H1 (cell line): ENCODE measurements at regions not wholly inside any gene's neighbourhood (a gene's known extent, or its start where the extent isn't known, plus 50 kb on each side); places are given as distances from the start of the nearest gene placed in this dataset.

Experiments used
- CHD2 ChIP-seq: IDR thresholded peaks from 2 replicates; pipeline ENCODE4 v1.6.1; 2012; ENCODE audit warnings: low read length, improper control_type of control experiment
- CTCF ChIP-seq, 3 experiments: IDR thresholded peaks; 1 replicate in 2 of 3; 2 replicates in 1 of 3; pipeline versions ENCODE4 v1.5.1 to v1.6.1; 2011; ENCODE audit warnings: low read length in 3 of 3, mild to moderate bottlenecking in 3 of 3, inconsistent platforms in 2 of 3, low read depth in 1 of 3, moderate library complexity in 1 of 3; ENCODE audit not compliant: insufficient read depth in 1 of 3; ENCODE audit errors: control extremely low read depth in 1 of 3
- EZH2 ChIP-seq: fragments of 200-600 bp; sonication (generic); IDR thresholded peaks from 2 replicates; pipeline ENCODE4 v1.7.1; 2012; ENCODE audit warnings: low read depth, mild to moderate bottlenecking, moderate library complexity, low read length, inconsistent platforms; ENCODE audit not compliant: severe bottlenecking
- HDAC2 ChIP-seq, 2 experiments: fragments of 300-600 bp in 1 of 2; sonication (generic) in 1 of 2; IDR thresholded peaks; 2 replicates each; pipeline ENCODE4 v1.6.1; 2011 to 2012; ENCODE audit warnings: low read depth in 2 of 2, low read length in 2 of 2, mild to moderate bottlenecking in 2 of 2, moderate library complexity in 2 of 2, borderline replicate concordance in 1 of 2, inconsistent platforms in 1 of 2
- POLR2A ChIP-seq, 2 experiments: IDR thresholded peaks; 1 replicate in 1 of 2; 2 replicates in 1 of 2; pipeline ENCODE4 v1.6.1; 2011; ENCODE audit warnings: low read depth in 2 of 2, low read length in 2 of 2, mild to moderate bottlenecking in 2 of 2; ENCODE audit errors: control extremely low read depth in 1 of 2
- SP1 ChIP-seq: IDR thresholded peaks from 2 replicates; pipeline ENCODE4 v1.6.1; 2011; ENCODE audit warnings: low read depth, low read length
- TCF12 ChIP-seq: IDR thresholded peaks from 2 replicates; pipeline ENCODE4 v1.6.1; 2011; ENCODE audit warnings: low read depth, mild to moderate bottlenecking, low read length

DNA sequence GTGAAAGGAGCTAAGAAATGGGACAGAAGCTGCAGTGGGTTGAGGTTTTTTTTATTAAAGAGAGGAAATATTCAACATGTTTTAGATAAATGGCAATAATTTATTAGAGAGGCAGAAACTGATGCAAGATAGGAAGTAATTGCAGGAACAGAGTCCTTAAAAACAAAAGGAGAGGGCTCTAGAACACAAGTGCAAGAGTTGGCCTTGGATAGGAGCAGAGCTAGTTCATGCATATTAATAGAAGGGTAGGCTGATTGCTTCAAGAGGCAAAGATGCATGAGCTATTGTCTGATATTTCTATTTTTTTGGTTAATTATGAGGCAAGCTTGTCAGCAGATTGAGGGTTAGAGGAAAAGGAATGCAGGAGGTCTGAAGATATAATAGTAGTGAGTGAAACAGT is 91.0 kb upstream of the GPRIN3 start:
- TF ChIP-seq EZH2 (no peak), CTCF (IDR thresholded peaks at IDR 0.05; ENCODE audit: control extremely low read depth in 1 of 3, insufficient read depth in 1 of 3, low read depth in 1 of 3, low read length in 3 of 3) (no peak), TCF12 (no peak), POLR2A (IDR thresholded peaks at IDR 0.05; ENCODE audit: control extremely low read depth in 1 of 2, low read depth in 2 of 2, low read length in 2 of 2) (no peak), SP1 (no peak), CHD2 (no peak), HDAC2 (IDR thresholded peaks at IDR 0.05; ENCODE audit: borderline replicate concordance in 1 of 2, low read depth in 2 of 2, low read length in 2 of 2) (no peak)
